Superior temporal gyrus (tissue), 1 donor: ENCODE measurements at regions not wholly inside any gene's neighbourhood (a gene's known extent, or its start where the extent isn't known, plus 50 kb on each side); places are given as distances from the start of the nearest gene placed in this dataset.

Experiments used
- DNase-seq: peaks from one replicate; pipeline ENCODE4 v3.0.0-alpha.2; 2016; ENCODE audit errors: extremely low spot score

- no peak for DNase-seq
Measured at GRCh38 chr5:61686491-61687257, 354.6 kb downstream of the ZSWIM6 start.

- no peak for DNase-seq
Measured at GRCh38 chr5:61687371-61687770, 355.3 kb downstream of the ZSWIM6 start.

GRCh38 chr5:61689153-61689846, 357.2 kb downstream of the ZSWIM6 start:
- no peak for DNase-seq

GRCh38 chr5:61697809-61698558, 365.9 kb downstream of the ZSWIM6 start:
- DNase-seq: no peak

GRCh38 chr5:61701877-61702602, 370.0 kb downstream of the ZSWIM6 start:
- DNase-seq: no peak

- DNase-seq: no peak
Measured at GRCh38 chr5:61702784-61703183, 370.7 kb downstream of the ZSWIM6 start.

GRCh38 chr5:61704289-61704688, 372.2 kb downstream of the ZSWIM6 start:
- no peak for DNase-seq

- no peak for DNase-seq
Measured at GRCh38 chr5:61706751-61707150, 374.7 kb downstream of the ZSWIM6 start.

GRCh38 chr5:61719124-61719523, 387.1 kb downstream of the ZSWIM6 start:
- no peak for DNase-seq

- no peak for DNase-seq
Measured at GRCh38 chr5:61720829-61721228, 388.8 kb downstream of the ZSWIM6 start.

- no peak for DNase-seq
Measured at GRCh38 chr5:61724102-61724501, 392.0 kb downstream of the ZSWIM6 start.

GRCh38 chr5:61728287-61728686, 396.2 kb downstream of the ZSWIM6 start:
- DNase-seq: no peak

- peak; percentile 40 for DNase-seq
Measured at GRCh38 chr5:61730866-61731265, 398.8 kb downstream of the ZSWIM6 start.

- no peak for DNase-seq
Measured at GRCh38 chr5:61731267-61731945, 399.3 kb downstream of the ZSWIM6 start.

GRCh38 chr5:61731946-61732314, 399.9 kb downstream of the ZSWIM6 start:
- peak; percentile 58 for DNase-seq

GRCh38 chr5:61732369-61732768, 400.3 kb downstream of the ZSWIM6 start:
- DNase-seq: peak; percentile 79

- DNase-seq: peak; percentile 72
Measured at GRCh38 chr5:61732796-61733195, 400.7 kb downstream of the ZSWIM6 start.

- DNase-seq: no peak
Measured at GRCh38 chr5:61734001-61734400, 401.9 kb downstream of the ZSWIM6 start.

GRCh38 chr5:61734966-61735365, 402.9 kb downstream of the ZSWIM6 start:
- no peak for DNase-seq

- no peak for DNase-seq
Measured at GRCh38 chr5:61735531-61735930, 403.5 kb downstream of the ZSWIM6 start.

- no peak for DNase-seq
Measured at GRCh38 chr5:61735995-61736394, 403.9 kb downstream of the ZSWIM6 start.
